Adrenal gland (tissue), 9 donors: ENCODE measurements at regions not wholly inside any gene's neighbourhood (a gene's known extent, or its start where the extent isn't known, plus 50 kb on each side); places are given as distances from the start of the nearest gene placed in this dataset.

Experiments
- DNase-seq, 7 donors: peaks; one replicate each; pipeline ENCODE4 v3.0.0-alpha.2; 2019 to 2020
- H3K27ac ChIP-seq, 5 donors: fragments of 200-600 bp; sonication (generic) in 4 of 5; 1 replicate in 3 of 5; 2 replicates in 2 of 5; pipeline versions ENCODE4 v1.5.1 to v1.8.0; 2016 to 2020; ENCODE audit warnings: mild to moderate bottlenecking in 1 of 5
- H3K27me3 ChIP-seq: fragments of 200-600 bp; 2 replicates; pipeline ENCODE4 v1.8.0; 2021
- H3K36me3 ChIP-seq, 2 donors: fragments of 200-600 bp; replicated peaks in 1 of 2; 1 replicate in 1 of 2; 2 replicates in 1 of 2; pipeline versions ENCODE4 v1.5.1 to v1.8.0; 2018 to 2022
- H3K4me1 ChIP-seq, 2 donors: fragments of 200-600 bp; replicated peaks in 1 of 2; 1 replicate in 1 of 2; 2 replicates in 1 of 2; pipeline versions ENCODE4 v1.5.1 to v1.8.0; 2018 to 2021
- H3K4me3 ChIP-seq, 4 donors: fragments of 200-600 bp; sonication (generic) in 3 of 4; one replicate each; pipeline ENCODE4 v1.5.1; 2016 to 2018
- H3K9me3 ChIP-seq, 3 donors: fragments of 200-600 bp; sonication (generic) in 1 of 3; replicated peaks in 1 of 3; 1 replicate in 2 of 3; 2 replicates in 1 of 3; pipeline versions ENCODE4 v1.5.1 to v1.8.0; 2016 to 2021
- CTCF ChIP-seq, 6 experiments: fragments of 450-650 bp in 4 of 6; fragments of 200-600 bp in 2 of 6; sonication (generic) in 1 of 6; IDR thresholded peaks; 1 replicate in 5 of 6; 2 replicates in 1 of 6; pipeline versions ENCODE4 v1.5.1 to v1.8.0; 2016 to 2021; ENCODE audit warnings: antibody characterized with exemption in 6 of 6, mild to moderate bottlenecking in 2 of 6, moderate library complexity in 1 of 6
- POLR2A ChIP-seq, 2 donors: fragments of 450-650 bp; IDR thresholded peaks; one replicate each; pipeline ENCODE4 v1.6.1; 2017; ENCODE audit warnings: antibody characterized with exemption in 2 of 2, mild to moderate bottlenecking in 2 of 2, moderate library complexity in 1 of 2
- WGBS, 4 donors: extraction: QIAGEN DNeasy Blood & Tissue Kit in 2 of 4; methylation state at CpG; one replicate each; pipeline versions ENCODE4 v1.1.5 to v1.1.7; 2013 to 2017; 5-methylcytosine and 5-hydroxymethylcytosine counted together
- intact Hi-C, 2 donors: fragments of 100-400 bp; cut with DNase I; formaldehyde crosslinking; loops; one replicate each; pipeline versions ENCODE4 v1.14.1 to v1.15.0; 2022 to 2023
- donor health status: healthy with polysubstance abuse.
- donor health status: Bipolar disorder and iron deficiency.
- donor health status: DM: yes; HTN: yes; CAD: no.
- donor health status: DM: no; HTN: no; CAD: no.
- donor health status: DM: no; HTN: no; CAD: no.

DNA sequence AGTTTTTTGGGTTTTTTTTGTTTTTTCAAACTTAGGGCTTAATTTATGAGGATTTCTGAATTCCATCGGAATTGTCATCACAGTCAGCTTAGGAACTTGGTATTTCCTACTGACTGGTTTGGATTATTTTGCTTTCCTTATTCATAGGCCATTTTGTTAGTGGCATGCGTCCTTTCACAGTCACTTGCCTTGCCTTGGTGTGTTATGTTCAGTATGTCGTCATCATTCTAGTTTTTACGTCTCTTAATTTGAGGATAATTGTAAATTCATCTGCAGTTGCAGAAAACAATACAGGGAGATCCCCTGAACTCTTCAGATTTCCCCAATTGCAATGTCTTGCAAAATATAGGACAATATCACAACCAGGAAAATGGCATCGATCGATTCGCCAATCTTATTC is 485.3 kb downstream of the CBLN2 start:
- WGBS, 4 donors = 75 to 82% (median 78%) methylated on average over 7 of the region's 7 CpGs
- TF ChIP-seq POLR2A (IDR thresholded peaks at IDR 0.05) (no peak), CTCF (IDR thresholded peaks at IDR 0.05) (no peak)
- H3K4me1 ChIP-seq = no peaks in the 10 kb centered on the region
- H3K27me3 ChIP-seq = no peaks in the 10 kb centered on the region
- no peak overlapping the region for H3K27ac ChIP-seq
- intact Hi-C loops = no loop called here
- H3K9me3 ChIP-seq = no peaks in the 10 kb centered on the region
- no peaks in the 10 kb centered on the region for H3K36me3 ChIP-seq
- no peak for DNase-seq
- no peak overlapping the region for H3K4me3 ChIP-seq

- Histone ChIP-seq H3K27ac (no peak overlapping the region), H3K27me3 (no peaks in the 10 kb centered on the region), H3K4me3 (no peak overlapping the region), H3K4me1 (no peaks in the 10 kb centered on the region), H3K9me3 (no peaks in the 10 kb centered on the region), H3K36me3 (no peaks in the 10 kb centered on the region)
- intact Hi-C loops = no loop called here
- TF ChIP-seq POLR2A (IDR thresholded peaks at IDR 0.05) (no peak), CTCF (IDR thresholded peaks at IDR 0.05) (no peak)
- no peak for DNase-seq
Measured at GRCh38 chr18:72056171-72056570, 488.0 kb downstream of the CBLN2 start.

GRCh38 chr18:72041313-72042032 is 502.7 kb downstream of the CBLN2 start:
- Histone ChIP-seq H3K27ac (no peak overlapping the region), H3K4me3 (no peak overlapping the region), H3K9me3 (no peaks in the 10 kb centered on the region), H3K36me3 (no peaks in the 10 kb centered on the region), H3K4me1 (no peaks in the 10 kb centered on the region), H3K27me3 (no peaks in the 10 kb centered on the region)
- TF ChIP-seq CTCF (IDR thresholded peaks at IDR 0.05) (no peak), POLR2A (IDR thresholded peaks at IDR 0.05) (no peak)
- WGBS, 4 donors = 57 to 67% (median 62%) methylated on average over 7 of the region's 7 CpGs
- no peak for DNase-seq
- intact Hi-C loops = no loop called here

- 47 to 57% (median 52%) methylated on average over 4 of the region's 4 CpGs for WGBS, 4 donors
- no peaks in the 10 kb centered on the region for H3K27me3 ChIP-seq
- H3K27ac ChIP-seq = no peak overlapping the region
- TF ChIP-seq CTCF (IDR thresholded peaks at IDR 0.05) (no peak), POLR2A (IDR thresholded peaks at IDR 0.05) (no peak)
- H3K36me3 ChIP-seq = no peaks in the 10 kb centered on the region
- H3K4me1 ChIP-seq = no peaks in the 10 kb centered on the region
- DNase-seq = no peak
- H3K9me3 ChIP-seq = no peaks in the 10 kb centered on the region
- no peak overlapping the region for H3K4me3 ChIP-seq
- intact Hi-C loops = no loop called here
Measured at GRCh38 chr18:72013427-72013850, 530.7 kb downstream of the CBLN2 start.
